Caco-2 (cell line): ENCODE measurements at regions not wholly inside any gene's neighbourhood (a gene's known extent, or its start where the extent isn't known, plus 50 kb on each side); places are given as distances from the start of the nearest gene placed in this dataset.

ENCODE experiments used
- BruUV-seq: library from RNA; stranded (reverse); fragments of 400-500 nt; replicated peaks from 2 replicates; lab custom pipeline; 2021; lab: Mats Ljungman, UMichigan
- CTCF ChIA-PET: fragments of 300-600 bp; sonication (Branson Sonifier 250); formaldehyde crosslinking; loops from one replicate; lab custom pipeline; 2022; ENCODE audit warnings: antibody characterized with exemption; lab: Charles Lee
- POLR2A ChIA-PET: fragments of 300-600 bp; sonication (Branson Sonifier 250); formaldehyde crosslinking; loops from one replicate; lab custom pipeline; 2022; ENCODE audit warnings: antibody characterized with exemption; lab: Charles Lee
- DNase-seq, 2 experiments: peaks; one replicate each; pipeline versions ENCODE4 v3.0.0 to v3.0.0-alpha.2; 2020 to 2022
- H3K27me3 ChIP-seq: replicated peaks from 2 replicates; pipeline ENCODE4 v1.6.0; 2011; ENCODE audit warnings: low read length; ENCODE audit not compliant: control insufficient read depth, insufficient read depth
- H3K36me3 ChIP-seq: 2 replicates; pipeline ENCODE4 v1.5.1; 2011; ENCODE audit warnings: low read length; ENCODE audit not compliant: control insufficient read depth, insufficient read depth
- H3K4me1 ChIP-seq: fragments of 250-450 bp; sonication (Bioruptor Pico); 2 replicates; pipeline ENCODE4 v1.5.1; 2020; ENCODE audit warnings: mild to moderate bottlenecking
- H3K4me3 ChIP-seq: 2 replicates; pipeline ENCODE4 v1.5.1; 2011; ENCODE audit warnings: low read depth, mild to moderate bottlenecking, control low read depth, low read length
- H3K9me3 ChIP-seq: fragments of 250-450 bp; sonication (Bioruptor Pico); 2 replicates; pipeline ENCODE4 v1.5.1; 2020; ENCODE audit warnings: mild to moderate bottlenecking, moderate library complexity
- H3K27ac Mint-ChIP-seq: one replicate; pipeline ENCODE4 v1.8.0; 2022; ENCODE audit warnings: mixed read lengths; ENCODE audit not compliant: unreplicated experiment
- H3K27me3 Mint-ChIP-seq: one replicate; pipeline ENCODE4 v1.8.0; 2022; ENCODE audit warnings: mixed read lengths; ENCODE audit not compliant: insufficient read depth, unreplicated experiment
- H3K36me3 Mint-ChIP-seq: one replicate; pipeline ENCODE4 v1.8.0; 2022; ENCODE audit warnings: mild to moderate bottlenecking, mixed read lengths; ENCODE audit not compliant: insufficient read depth, unreplicated experiment
- H3K4me1 Mint-ChIP-seq: one replicate; pipeline ENCODE4 v1.8.0; 2022; ENCODE audit warnings: low read depth, mixed read lengths; ENCODE audit not compliant: unreplicated experiment
- H3K4me3 Mint-ChIP-seq: one replicate; pipeline ENCODE4 v1.8.0; 2022; ENCODE audit warnings: mild to moderate bottlenecking, moderate library complexity, mixed read lengths; ENCODE audit not compliant: unreplicated experiment
- H3K9me3 Mint-ChIP-seq: one replicate; pipeline ENCODE4 v1.8.0; 2022; ENCODE audit warnings: mixed read lengths; ENCODE audit not compliant: unreplicated experiment
- intact Hi-C: fragments of 100-400 bp; cut with micrococcal nuclease; formaldehyde crosslinking; loops from one replicate; pipeline ENCODE4 v1.10.0; 2022; ENCODE audit not compliant: unreplicated experiment
- TF ChIP-seq, protein P1 (sequence below), 2 experiments: fragments of 200-600 bp in 1 of 2; IDR thresholded peaks; 1 replicate in 1 of 2; 2 replicates in 1 of 2; pipeline versions ENCODE4 v1.5.1 to v1.8.0; 2011 to 2022; ENCODE audit warnings: antibody characterized with exemption in 1 of 2, control low read depth in 1 of 2, inconsistent platforms in 1 of 2, low read depth in 1 of 2, low read length in 1 of 2, mild to moderate bottlenecking in 1 of 2, moderate library complexity in 1 of 2; ENCODE audit not compliant: insufficient read depth in 1 of 2, severe bottlenecking in 1 of 2, unreplicated experiment in 1 of 2

DNA sequence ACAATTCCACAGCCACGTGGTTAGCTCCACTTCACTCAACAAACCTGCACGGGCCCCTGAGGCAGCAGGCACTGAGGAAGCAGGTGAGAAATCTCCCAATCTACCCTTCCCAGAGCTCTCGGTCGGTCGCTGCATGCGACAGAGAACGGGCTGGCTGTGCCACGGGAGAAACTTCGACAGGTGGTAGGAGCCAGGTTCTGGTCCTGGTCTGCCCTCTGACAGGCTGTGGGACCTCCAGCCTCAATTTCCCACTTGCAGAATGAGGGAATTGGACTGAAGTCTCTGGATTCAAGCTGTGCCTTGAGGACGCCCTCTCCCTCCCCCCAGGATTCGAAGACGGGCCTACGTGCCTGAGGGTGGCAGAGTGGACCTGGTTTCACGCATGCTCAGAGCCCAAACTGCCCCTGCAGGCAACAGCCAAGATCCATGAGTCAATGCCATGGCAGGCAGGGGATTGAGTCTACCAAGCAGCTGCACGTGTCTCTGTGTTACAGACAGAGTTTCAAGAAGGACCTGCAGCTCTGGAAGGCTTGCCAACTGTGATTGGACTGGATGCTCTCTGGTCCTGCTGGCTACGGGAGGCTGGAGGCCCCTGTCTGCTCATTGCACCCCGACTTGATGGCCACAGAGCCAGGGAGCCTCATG, 215.0 kb downstream of the USP6NL start:
- intact Hi-C loops = no loop called here
- Mint-ChIP-seq H3K4me1 (peaks cover 17% of the 10 kb centered on the region), H3K9me3 (peaks cover 6% of the 10 kb centered on the region), H3K27ac (no peak overlapping the region), H3K27me3 (peaks cover 11% of the 10 kb centered on the region), H3K36me3 (no peaks in the 10 kb centered on the region), H3K4me3 (no peak overlapping the region)
- H3K4me1 ChIP-seq = no peaks in the 10 kb centered on the region
- H3K4me3 ChIP-seq = no peak overlapping the region
- TF ChIP-seq, protein P1, sequence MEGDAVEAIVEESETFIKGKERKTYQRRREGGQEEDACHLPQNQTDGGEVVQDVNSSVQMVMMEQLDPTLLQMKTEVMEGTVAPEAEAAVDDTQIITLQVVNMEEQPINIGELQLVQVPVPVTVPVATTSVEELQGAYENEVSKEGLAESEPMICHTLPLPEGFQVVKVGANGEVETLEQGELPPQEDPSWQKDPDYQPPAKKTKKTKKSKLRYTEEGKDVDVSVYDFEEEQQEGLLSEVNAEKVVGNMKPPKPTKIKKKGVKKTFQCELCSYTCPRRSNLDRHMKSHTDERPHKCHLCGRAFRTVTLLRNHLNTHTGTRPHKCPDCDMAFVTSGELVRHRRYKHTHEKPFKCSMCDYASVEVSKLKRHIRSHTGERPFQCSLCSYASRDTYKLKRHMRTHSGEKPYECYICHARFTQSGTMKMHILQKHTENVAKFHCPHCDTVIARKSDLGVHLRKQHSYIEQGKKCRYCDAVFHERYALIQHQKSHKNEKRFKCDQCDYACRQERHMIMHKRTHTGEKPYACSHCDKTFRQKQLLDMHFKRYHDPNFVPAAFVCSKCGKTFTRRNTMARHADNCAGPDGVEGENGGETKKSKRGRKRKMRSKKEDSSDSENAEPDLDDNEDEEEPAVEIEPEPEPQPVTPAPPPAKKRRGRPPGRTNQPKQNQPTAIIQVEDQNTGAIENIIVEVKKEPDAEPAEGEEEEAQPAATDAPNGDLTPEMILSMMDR (IDR thresholded peaks at IDR 0.05; ENCODE audit: insufficient read depth in 1 of 2, low read depth in 1 of 2, low read length in 1 of 2, severe bottlenecking in 1 of 2, unreplicated experiment in 1 of 2) = no peak
- BruUV-seq = no TSS peak
- DNase-seq = no peak
- no peaks in the 10 kb centered on the region; the same call in 1 of the 2 replicates for H3K9me3 ChIP-seq
- H3K27me3 ChIP-seq = no peaks in the 10 kb centered on the region; the same call in none of the 2 replicates
- POLR2A ChIA-PET = no interaction called here
- CTCF ChIA-PET = no interaction called here
- H3K36me3 ChIP-seq = no peaks in the 10 kb centered on the region

DNA sequence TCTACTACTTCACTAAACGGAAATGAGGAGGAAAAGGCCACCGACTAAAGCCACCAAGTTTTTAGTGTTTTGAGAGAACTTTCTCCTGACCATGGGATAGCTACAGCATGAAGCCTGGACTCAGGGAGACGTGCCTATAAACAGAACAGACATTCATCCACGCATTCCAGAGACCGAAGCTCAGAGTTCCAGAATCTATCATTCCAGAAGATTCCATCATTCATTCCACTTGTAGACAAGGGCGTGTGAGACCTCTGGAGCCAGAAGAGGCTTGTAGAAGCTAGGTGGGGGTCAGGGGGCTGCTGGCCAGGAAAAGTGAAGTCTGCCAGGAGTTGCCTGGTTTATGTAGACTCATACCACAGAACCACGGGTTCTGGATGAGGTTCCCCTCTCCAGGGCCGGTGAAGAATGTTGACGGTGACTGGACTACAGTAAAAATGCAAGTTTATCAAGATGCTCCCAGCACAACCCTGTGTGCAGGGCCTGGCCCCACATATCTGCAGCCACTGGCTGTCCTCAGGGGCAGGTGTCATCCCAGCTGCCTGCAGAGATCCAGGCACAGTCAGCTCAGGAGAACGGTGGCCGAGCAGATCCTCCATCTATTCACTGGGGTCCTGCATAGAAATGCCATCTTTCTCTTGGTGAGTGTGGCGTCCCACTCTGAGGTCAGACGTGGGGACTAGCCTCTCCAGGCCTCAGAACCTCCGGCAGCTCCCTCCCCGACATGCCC, 215.7 kb downstream of the USP6NL start:
- no peaks in the 10 kb centered on the region; the same call in none of the 2 replicates for H3K27me3 ChIP-seq
- no peak overlapping the region for H3K27ac Mint-ChIP-seq

GRCh38 chr10:11395161-11395560, 216.3 kb downstream of the USP6NL start:
- Mint-ChIP-seq H3K4me3 (no peak overlapping the region), H3K27ac (no peak overlapping the region), H3K4me1 (peaks cover 17% of the 10 kb centered on the region), H3K36me3 (no peaks in the 10 kb centered on the region), H3K9me3 (peaks cover 6% of the 10 kb centered on the region), H3K27me3 (peaks cover 16% of the 10 kb centered on the region)
- intact Hi-C loops = no loop called here
- no peak for DNase-seq
- TF ChIP-seq, protein P1 (IDR thresholded peaks at IDR 0.05; ENCODE audit: insufficient read depth in 1 of 2, low read depth in 1 of 2, low read length in 1 of 2, severe bottlenecking in 1 of 2, unreplicated experiment in 1 of 2) = no peak
- Histone ChIP-seq H3K4me3 (no peak overlapping the region), H3K9me3 (no peaks in the 10 kb centered on the region; the same call in 1 of the 2 replicates), H3K36me3 (no peaks in the 10 kb centered on the region), H3K4me1 (no peaks in the 10 kb centered on the region), H3K27me3 (no peaks in the 10 kb centered on the region; the same call in none of the 2 replicates)
- BruUV-seq = no TSS peak
- ChIA-PET POLR2A (no interaction called here), CTCF (interaction anchor here (0.6 kb wide), 1 partner anchor 14 kb away, joined by 4 read pairs; no protein-coding TSS in a partner anchor)

More for the DNA sequence above, 215.7 kb downstream of the USP6NL start:
- no TSS peak for BruUV-seq
- H3K27me3 Mint-ChIP-seq = peaks cover 11% of the 10 kb centered on the region
- TF ChIP-seq, protein P1 (IDR thresholded peaks at IDR 0.05; ENCODE audit: insufficient read depth in 1 of 2, low read depth in 1 of 2, low read length in 1 of 2, severe bottlenecking in 1 of 2, unreplicated experiment in 1 of 2) = no peak
- no peaks in the 10 kb centered on the region for H3K36me3 Mint-ChIP-seq
- peaks cover 17% of the 10 kb centered on the region for H3K4me1 Mint-ChIP-seq
- Histone ChIP-seq H3K36me3 (no peaks in the 10 kb centered on the region), H3K4me3 (no peak overlapping the region), H3K4me1 (no peaks in the 10 kb centered on the region), H3K9me3 (no peaks in the 10 kb centered on the region; the same call in 1 of the 2 replicates)
- DNase-seq = no peak
- ChIA-PET CTCF (interaction anchor here (0.6 kb wide), 1 partner anchor 13 kb away, joined by 4 read pairs; no protein-coding TSS in a partner anchor), POLR2A (no interaction called here)
- peaks cover 6% of the 10 kb centered on the region for H3K9me3 Mint-ChIP-seq
- intact Hi-C loops = no loop called here
- H3K4me3 Mint-ChIP-seq = no peak overlapping the region
